Type B pancreatic cell (in vitro differentiated cells): ENCODE measurements at regions not wholly inside any gene's neighbourhood (a gene's known extent, or its start where the extent isn't known, plus 50 kb on each side); places are given as distances from the start of the nearest gene placed in this dataset.

Experiments
- DNase-seq: peaks from one replicate; pipeline ENCODE4 v3.0.0; 2021; ENCODE audit warnings: mixed read lengths; ENCODE audit not compliant: unreplicated experiment; ENCODE audit errors: extremely low spot score
- H3K27ac Mint-ChIP-seq: 2 replicates; pipeline ENCODE4 v1.8.0; 2021; ENCODE audit warnings: mild to moderate bottlenecking, mixed read lengths
- H3K27me3 Mint-ChIP-seq: 2 replicates; pipeline ENCODE4 v1.8.0; 2021; ENCODE audit warnings: mixed read lengths
- H3K36me3 Mint-ChIP-seq: 2 replicates; pipeline ENCODE4 v1.8.0; 2021; ENCODE audit warnings: mixed read lengths
- H3K4me1 Mint-ChIP-seq: one replicate; pipeline ENCODE4 v1.8.0; 2021; ENCODE audit warnings: mixed read lengths; ENCODE audit not compliant: unreplicated experiment
- H3K4me3 Mint-ChIP-seq: 2 replicates; pipeline ENCODE4 v1.8.0; 2021; ENCODE audit warnings: mild to moderate bottlenecking, mixed read lengths
- H3K9me3 Mint-ChIP-seq: 2 replicates; pipeline ENCODE4 v1.8.0; 2021; ENCODE audit warnings: mixed read lengths
- CTCF ChIP-seq: fragments of 200-600 bp; sonication (generic); conservative IDR thresholded peaks from 2 replicates; pipeline ENCODE4 v1.5.0; 2021; ENCODE audit warnings: antibody characterized with exemption, mild to moderate bottlenecking

- H3K4me3 Mint-ChIP-seq = no peak overlapping the region
- no peaks in the 10 kb centered on the region for H3K9me3 Mint-ChIP-seq
- H3K4me1 Mint-ChIP-seq = no peaks in the 10 kb centered on the region
- no peak for TF ChIP-seq CTCF
- no peak overlapping the region for H3K27ac Mint-ChIP-seq
- DNase-seq = no peak
- H3K27me3 Mint-ChIP-seq = no peaks in the 10 kb centered on the region
- H3K36me3 Mint-ChIP-seq = no peaks in the 10 kb centered on the region
Measured at GRCh38 chr7:145489609-145490008, 627.0 kb upstream of the CNTNAP2 start.

GRCh38 chr7:145488816-145489215 lies 627.8 kb upstream of the CNTNAP2 start:
- Mint-ChIP-seq H3K27me3 (no peaks in the 10 kb centered on the region), H3K27ac (no peak overlapping the region)
- DNase-seq = no peak

GRCh38 chr7:145481985-145482384 lies 634.6 kb upstream of the CNTNAP2 start:
- no peaks in the 10 kb centered on the region for H3K9me3 Mint-ChIP-seq
- no peaks in the 10 kb centered on the region for H3K36me3 Mint-ChIP-seq
- DNase-seq = no peak
- H3K27me3 Mint-ChIP-seq = no peaks in the 10 kb centered on the region
- no peaks in the 10 kb centered on the region for H3K4me1 Mint-ChIP-seq
- H3K27ac Mint-ChIP-seq = no peak overlapping the region
- TF ChIP-seq CTCF = no peak
- no peak overlapping the region for H3K4me3 Mint-ChIP-seq

More at GRCh38 chr7:145488816-145489215, 627.8 kb upstream of the CNTNAP2 start:
- Mint-ChIP-seq H3K4me1 (no peaks in the 10 kb centered on the region), H3K9me3 (no peaks in the 10 kb centered on the region), H3K4me3 (no peak overlapping the region), H3K36me3 (no peaks in the 10 kb centered on the region)
- no peak for TF ChIP-seq CTCF

GRCh38 chr7:145478541-145478940 lies 638.1 kb upstream of the CNTNAP2 start:
- no peak for TF ChIP-seq CTCF
- Mint-ChIP-seq H3K4me3 (no peak overlapping the region), H3K36me3 (no peaks in the 10 kb centered on the region), H3K9me3 (no peaks in the 10 kb centered on the region), H3K27ac (no peak overlapping the region), H3K27me3 (no peaks in the 10 kb centered on the region), H3K4me1 (peaks cover 4% of the 10 kb centered on the region)
- no peak for DNase-seq

- Mint-ChIP-seq H3K4me1 (peaks cover 4% of the 10 kb centered on the region), H3K36me3 (no peaks in the 10 kb centered on the region), H3K9me3 (no peaks in the 10 kb centered on the region), H3K27me3 (no peaks in the 10 kb centered on the region), H3K27ac (no peak overlapping the region), H3K4me3 (no peak overlapping the region)
- DNase-seq = no peak
- no peak for TF ChIP-seq CTCF
Measured at GRCh38 chr7:145474009-145474686, 638.3 kb upstream of the TPK1 start.
